Limb (tissue), 2 donors: ENCODE measurements at regions not wholly inside any gene's neighbourhood (a gene's known extent, or its start where the extent isn't known, plus 50 kb on each side); places are given as distances from the start of the nearest gene placed in this dataset.

Experiments used
- DNase-seq, 2 donors: peaks; one replicate each; pipeline ENCODE4 v3.0.0-alpha.2; 2016; ENCODE audit errors: extremely low spot score in 2 of 2

- no peak for DNase-seq
These were observed 60.8 kb upstream of the CELF2 start for GRCh38 chr10:10956681-10957542.

- no peak for DNase-seq
These were observed 59.6 kb upstream of the CELF2 start for GRCh38 chr10:10958041-10958440.

GRCh38 chr10:10959666-10960065, 58.0 kb upstream of the CELF2 start:
- no peak for DNase-seq

GRCh38 chr10:10960534-10960933, 57.1 kb upstream of the CELF2 start:
- DNase-seq, result no peak

GRCh38 chr10:10961072-10961471, 56.6 kb upstream of the CELF2 start:
- DNase-seq, result no peak

GRCh38 chr10:10967029-10967428, 50.6 kb upstream of the CELF2 start:
- peak in 1 of 2 donors; percentile 30 for DNase-seq

GRCh38 chr10:10967581-10968256, 50.0 kb upstream of the CELF2 start:
- DNase-seq, result peak in 1 of 2 donors; percentile 26
